ENCODE measurements at regions not wholly inside any gene's neighbourhood (a gene's known extent, or its start where the extent isn't known, plus 50 kb on each side); places are given as distances from the start of the nearest gene placed in this dataset.
A peak's percentile ranks its signal among the peaks of the same experiment; 100 is the strongest.

- dilution Hi-C loops (cut with HindIII; ENCODE audit: low sequenced_read_pairs, unreplicated experiment) (no loop called here), intact Hi-C loops (cut with micrococcal nuclease) (no loop called here), in situ Hi-C loops (cut with MboI; ENCODE audit: low sequenced_read_pairs) (no loop called here)
- peaks cover under 1% of the 10 kb centered on the region; the same call in 1 of the 2 replicates for H3K9me3 ChIP-seq (ENCODE audit: control insufficient read depth, insufficient read depth, low read length)
- H2BK20ac ChIP-seq (ENCODE audit: low read depth, low read length) = no peak overlapping the region
- POLR2A ChIA-PET (ENCODE audit: unreplicated experiment) = no interaction called here
- no peak overlapping the region for H3K18ac ChIP-seq (ENCODE audit: low read depth, low read length)
- H3K9ac ChIP-seq (ENCODE audit: low read depth, low read length) = no peak overlapping the region
- H4K8ac ChIP-seq (ENCODE audit: low read depth in 2 of 2, low read length in 2 of 2) = no peak overlapping the region
- CTCF ChIA-PET = no interaction called here
- H4K5ac ChIP-seq (ENCODE audit: low read depth, low read length) = no peak overlapping the region
- H4K91ac ChIP-seq (ENCODE audit: insufficient read depth, low read depth, low read length) = no peak overlapping the region
- no peak overlapping the region for H3K4ac ChIP-seq (ENCODE audit: low read depth, low read length)
- H3K27me3 ChIP-seq (ENCODE audit: control insufficient read depth, insufficient read depth, low read length) = no peaks in the 10 kb centered on the region; the same call in none of the 2 replicates
- no peak overlapping the region for H3K56ac ChIP-seq (ENCODE audit: extremely low read depth, insufficient read depth, low read length)
- H3K23ac ChIP-seq (ENCODE audit: low read depth, low read length) = no peak overlapping the region
- no peak for DNase-seq
- H3K27ac ChIP-seq (ENCODE audit: insufficient read depth, low read length) = no peak overlapping the region
- no peak for ATAC-seq (ENCODE audit: low read depth)
- no peak overlapping the region for H2BK5ac ChIP-seq (ENCODE audit: low read depth, low read length, poor library complexity, severe bottlenecking)
- no peaks in the 10 kb centered on the region for H4K20me1 ChIP-seq (ENCODE audit: insufficient read depth, low read length)
- no peak overlapping the region for H2BK120ac ChIP-seq (ENCODE audit: low read depth, low read length)
- no TSS peak for BruUV-seq (replicated peaks)
- H3K4me1 ChIP-seq (ENCODE audit: control insufficient read depth, insufficient read depth, low read length) = no peaks in the 10 kb centered on the region
- no peak overlapping the region for H2AK9ac ChIP-seq (replicated peaks; ENCODE audit: low read depth, low read length, poor library complexity)
- H3K14ac ChIP-seq (replicated peaks; ENCODE audit: low read depth, low read length) = no peak overlapping the region
- H2BK15ac ChIP-seq (ENCODE audit: low read depth, low read length) = no peak overlapping the region
- no peaks in the 10 kb centered on the region for H3K36me3 ChIP-seq (ENCODE audit: control insufficient read depth, insufficient read depth, low read length)
- H2AFZ ChIP-seq (replicated peaks; ENCODE audit: low read length, poor library complexity) = peak overlapping the region; percentile 62
- WGBS, 2 experiments (ENCODE audit: extremely low coverage in 2 of 2, insufficient read length in 1 of 2) = no CpG with 5 or more reads among the region's 5 CpGs
- no peaks in the 10 kb centered on the region for H3K79me1 ChIP-seq (ENCODE audit: low read depth in 1 of 2, low read length in 2 of 2)
- no peak overlapping the region for H2AK5ac ChIP-seq (ENCODE audit: low read depth, low read length)
- H3K9me1 ChIP-seq (ENCODE audit: insufficient read depth, low read length) = no peaks in the 10 kb centered on the region
- no peak overlapping the region for H3K4me2 ChIP-seq (ENCODE audit: low read depth, low read length)
- TF ChIP-seq MAFK (IDR thresholded peaks at IDR 0.05; ENCODE audit: low read depth, low read length) (no peak), RFX5 (IDR thresholded peaks at IDR 0.05; ENCODE audit: low read depth, low read length) (no peak), RAD21 (IDR thresholded peaks at IDR 0.05; ENCODE audit: low read length) (no peak), SMC3 (IDR thresholded peaks at IDR 0.05; ENCODE audit: low read depth, low read length) (no peak), RCOR1 (IDR thresholded peaks at IDR 0.05; ENCODE audit: insufficient replicate concordance, low read length) (no peak), CTCF (conservative IDR thresholded peaks at IDR 0.05; ENCODE audit: low read depth, low read length) (no peak), MXI1 (IDR thresholded peaks at IDR 0.05; ENCODE audit: borderline replicate concordance, low read depth, low read length) (no peak), MAZ (IDR thresholded peaks at IDR 0.05; ENCODE audit: borderline replicate concordance, low read depth, low read length) (no peak), CHD1 (IDR thresholded peaks at IDR 0.05; ENCODE audit: low read depth, low read length) (no peak), BHLHE40 (IDR thresholded peaks at IDR 0.05; ENCODE audit: low read depth, low read length) (no peak), POLR2A (IDR thresholded peaks at IDR 0.05; ENCODE audit: low read depth, low read length) (no peak), NFE2L2 (IDR thresholded peaks at IDR 0.05; ENCODE audit: low read depth, low read length) (no peak), ELK1 (IDR thresholded peaks at IDR 0.05; ENCODE audit: borderline replicate concordance, low read depth, low read length) (no peak), FOS (IDR thresholded peaks at IDR 0.05; ENCODE audit: low read depth, low read length) (no peak), USF2 (IDR thresholded peaks at IDR 0.05; ENCODE audit: low read depth, low read length) (no peak)
- no peak overlapping the region for H3K4me3 ChIP-seq (ENCODE audit: insufficient read depth, low read depth, low read length)
Observed at GRCh38 chr6:17219098-17219497, 62.1 kb upstream of the RBM24 start.
